ENCODE measurements at regions not wholly inside any gene's neighbourhood (a gene's known extent, or its start where the extent isn't known, plus 50 kb on each side); places are given as distances from the start of the nearest gene placed in this dataset.

GRCh38 chr1:20405051-20405754, 80.8 kb downstream of the CAMK2N1 start:
- FAIRE-seq (no peak), DNase-seq (ENCODE audit: low spot score in 2 of 2) (no peak)
